Mucosa of descending colon (tissue), 3 donors: ENCODE measurements at regions not wholly inside any gene's neighbourhood (a gene's known extent, or its start where the extent isn't known, plus 50 kb on each side); places are given as distances from the start of the nearest gene placed in this dataset.

Experiments
- ATAC-seq: fragments of 200-7000 bp; cut with Tn5 transposase; one replicate; pipeline ENCODE4 v1.9.1; 2020; ENCODE audit warnings: mild to moderate bottlenecking, moderate library complexity
- DNase-seq, 3 donors: peaks; one replicate each; pipeline ENCODE4 v3.0.0-alpha.2; 2020
- H3K36me3 ChIP-seq: fragments of 200-600 bp; one replicate; pipeline ENCODE4 v1.8.0; 2021; ENCODE audit warnings: low read depth, mild to moderate bottlenecking
- H3K4me1 ChIP-seq: fragments of 200-600 bp; one replicate; pipeline ENCODE4 v1.8.0; 2021; ENCODE audit warnings: low read depth, mild to moderate bottlenecking
- H3K4me3 ChIP-seq: fragments of 200-600 bp; one replicate; pipeline ENCODE4 v1.8.0; 2021; ENCODE audit warnings: mild to moderate bottlenecking
- H3K9me3 ChIP-seq: fragments of 200-600 bp; one replicate; pipeline ENCODE4 v1.8.0; 2021; ENCODE audit warnings: mild to moderate bottlenecking
- intact Hi-C, 2 donors: fragments of 100-400 bp; cut with DNase I in 1 of 2; cut with micrococcal nuclease in 1 of 2; formaldehyde crosslinking; loops; one replicate each; pipeline versions ENCODE4 v1.11.0 to v1.11.1; 2022; cut with DNase I, micrococcal nuclease
- TF ChIP-seq, protein P1 (sequence below): fragments of 200-600 bp; IDR thresholded peaks from one replicate; pipeline ENCODE4 v1.8.0; 2022; ENCODE audit warnings: antibody characterized with exemption, mild to moderate bottlenecking
- donor health status: DM: no; HTN: no; CAD: no; lungs with moderate emphysema.
- donor health status: DM: no; HTN: no; CAD: no.
- donor health status: DM: no; HTN: yes; CAD: no.

DNA sequence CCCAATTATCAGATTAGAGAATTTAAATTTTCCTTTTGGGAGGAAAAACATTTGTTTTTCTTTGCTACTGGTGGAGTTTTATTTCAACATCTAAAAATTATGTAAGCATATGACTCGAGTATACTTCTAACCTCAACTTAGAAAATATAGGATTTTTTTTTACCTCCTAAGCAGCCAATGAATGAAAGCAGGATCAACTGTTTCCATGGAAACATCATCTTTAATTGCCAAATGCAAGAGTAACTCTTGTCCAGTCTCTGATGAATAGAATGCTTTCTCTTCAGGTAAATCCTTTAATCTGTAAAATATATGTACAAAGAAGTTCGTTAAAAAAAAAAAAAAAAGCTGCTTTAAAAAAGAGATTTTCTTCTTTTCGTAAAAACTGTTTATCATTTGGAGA, 93.6 kb downstream of the CNTN3 start:
- intact Hi-C loops = no loop called here

DNA sequence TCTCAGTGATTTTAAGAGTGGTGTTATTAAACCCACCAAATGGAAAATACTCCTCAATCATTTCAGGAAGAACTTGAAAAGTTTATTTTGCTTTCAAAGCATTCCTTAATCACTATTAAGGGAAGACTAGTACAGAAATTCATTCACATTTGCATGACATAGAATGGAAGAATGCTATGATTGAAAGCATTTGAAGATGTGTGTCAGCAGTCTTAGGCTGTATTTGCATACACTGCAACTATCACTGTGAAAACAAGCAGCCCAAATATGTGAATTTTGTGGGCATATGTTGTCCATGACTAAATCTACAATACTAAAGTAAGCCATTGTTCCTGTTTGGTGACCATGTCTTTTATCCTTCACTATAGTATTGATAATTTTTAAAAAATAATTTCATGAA, 95.8 kb downstream of the CNTN3 start:
- H3K9me3 ChIP-seq = no peaks in the 10 kb centered on the region
- TF ChIP-seq, protein P1, sequence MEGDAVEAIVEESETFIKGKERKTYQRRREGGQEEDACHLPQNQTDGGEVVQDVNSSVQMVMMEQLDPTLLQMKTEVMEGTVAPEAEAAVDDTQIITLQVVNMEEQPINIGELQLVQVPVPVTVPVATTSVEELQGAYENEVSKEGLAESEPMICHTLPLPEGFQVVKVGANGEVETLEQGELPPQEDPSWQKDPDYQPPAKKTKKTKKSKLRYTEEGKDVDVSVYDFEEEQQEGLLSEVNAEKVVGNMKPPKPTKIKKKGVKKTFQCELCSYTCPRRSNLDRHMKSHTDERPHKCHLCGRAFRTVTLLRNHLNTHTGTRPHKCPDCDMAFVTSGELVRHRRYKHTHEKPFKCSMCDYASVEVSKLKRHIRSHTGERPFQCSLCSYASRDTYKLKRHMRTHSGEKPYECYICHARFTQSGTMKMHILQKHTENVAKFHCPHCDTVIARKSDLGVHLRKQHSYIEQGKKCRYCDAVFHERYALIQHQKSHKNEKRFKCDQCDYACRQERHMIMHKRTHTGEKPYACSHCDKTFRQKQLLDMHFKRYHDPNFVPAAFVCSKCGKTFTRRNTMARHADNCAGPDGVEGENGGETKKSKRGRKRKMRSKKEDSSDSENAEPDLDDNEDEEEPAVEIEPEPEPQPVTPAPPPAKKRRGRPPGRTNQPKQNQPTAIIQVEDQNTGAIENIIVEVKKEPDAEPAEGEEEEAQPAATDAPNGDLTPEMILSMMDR = no peak
- DNase-seq = no peak
- no peak for ATAC-seq
- H3K36me3 ChIP-seq = no peaks in the 10 kb centered on the region
- H3K4me3 ChIP-seq = no peak overlapping the region
- intact Hi-C loops = no loop called here
- no peaks in the 10 kb centered on the region for H3K4me1 ChIP-seq

More for the DNA sequence above, 93.6 kb downstream of the CNTN3 start:
- ATAC-seq (no peak), DNase-seq (no peak)
- H3K36me3 ChIP-seq = no peaks in the 10 kb centered on the region
- TF ChIP-seq, protein P1 = no peak
- H3K4me1 ChIP-seq = no peaks in the 10 kb centered on the region
- no peaks in the 10 kb centered on the region for H3K9me3 ChIP-seq
- H3K4me3 ChIP-seq = no peak overlapping the region

DNA sequence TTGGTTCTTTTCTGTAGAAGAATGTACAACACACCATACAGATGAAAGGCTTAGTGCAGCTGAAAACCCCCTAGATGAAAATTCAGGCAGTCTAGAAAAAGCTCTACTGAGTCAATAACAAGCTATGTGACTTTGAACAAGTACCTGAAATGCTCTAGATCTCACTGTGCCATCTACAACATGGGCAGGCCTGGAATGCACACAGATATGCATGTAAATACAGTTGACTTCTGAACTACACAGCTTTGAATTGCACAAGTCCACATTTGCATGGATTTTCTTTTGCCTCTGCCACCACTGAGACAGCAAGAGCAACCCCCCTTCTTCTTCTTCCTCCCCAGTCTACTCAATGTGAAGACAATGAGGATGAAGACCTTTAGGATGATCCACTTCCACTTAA, 98.4 kb downstream of the CNTN3 start:
- TF ChIP-seq, protein P1 = no peak
- Histone ChIP-seq H3K9me3 (no peaks in the 10 kb centered on the region), H3K4me1 (no peaks in the 10 kb centered on the region), H3K4me3 (no peak overlapping the region), H3K36me3 (no peaks in the 10 kb centered on the region)
- intact Hi-C loops = no loop called here
- DNase-seq (no peak), ATAC-seq (no peak)

DNA sequence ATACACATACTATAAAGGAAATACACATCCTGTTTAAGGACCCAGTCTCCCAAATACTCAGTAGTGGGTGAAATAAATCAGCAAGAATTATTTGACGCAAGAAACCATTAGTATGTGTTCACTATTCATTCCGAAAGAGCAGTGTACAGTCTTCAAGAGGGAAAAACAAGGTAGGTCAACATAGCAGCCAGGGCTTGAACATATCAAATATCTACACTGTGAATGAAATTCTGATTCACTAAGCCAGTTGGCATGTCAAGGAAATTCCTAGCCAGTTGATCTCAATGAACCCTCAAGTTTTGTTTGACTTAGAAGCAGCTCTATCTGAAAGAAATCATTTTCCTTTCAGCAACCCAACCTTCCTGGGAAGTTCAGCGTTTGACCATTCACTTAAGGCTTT, 99.0 kb downstream of the CNTN3 start:
- Histone ChIP-seq H3K9me3 (no peaks in the 10 kb centered on the region), H3K4me3 (no peak overlapping the region), H3K4me1 (no peaks in the 10 kb centered on the region), H3K36me3 (no peaks in the 10 kb centered on the region)
- intact Hi-C loops = no loop called here
- no peak for ATAC-seq
- no peak for DNase-seq
- TF ChIP-seq, protein P1 = no peak

DNA sequence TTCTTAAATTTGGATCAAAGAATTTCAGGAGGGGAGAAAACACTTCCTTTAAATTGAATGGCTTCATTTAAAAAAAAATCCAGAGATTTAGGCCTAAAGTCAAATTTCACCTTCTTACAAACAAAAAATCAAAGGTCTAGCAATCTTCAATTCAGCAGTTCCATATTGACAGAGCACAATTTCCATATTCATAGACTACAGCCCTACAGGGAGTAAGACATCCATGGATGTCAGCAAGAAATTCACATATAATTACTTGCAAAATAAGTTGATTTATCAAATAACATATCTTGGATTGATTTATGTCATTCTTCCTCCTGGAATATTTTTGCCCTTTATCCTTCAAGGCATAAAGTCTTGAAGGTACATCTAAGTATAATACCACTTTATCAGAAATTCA, 103.4 kb downstream of the CNTN3 start:
- DNase-seq (no peak), ATAC-seq (no peak)
- Histone ChIP-seq H3K36me3 (no peaks in the 10 kb centered on the region), H3K9me3 (no peaks in the 10 kb centered on the region), H3K4me3 (no peak overlapping the region), H3K4me1 (no peaks in the 10 kb centered on the region)
- TF ChIP-seq, protein P1 = no peak
- intact Hi-C loops = no loop called here

DNA sequence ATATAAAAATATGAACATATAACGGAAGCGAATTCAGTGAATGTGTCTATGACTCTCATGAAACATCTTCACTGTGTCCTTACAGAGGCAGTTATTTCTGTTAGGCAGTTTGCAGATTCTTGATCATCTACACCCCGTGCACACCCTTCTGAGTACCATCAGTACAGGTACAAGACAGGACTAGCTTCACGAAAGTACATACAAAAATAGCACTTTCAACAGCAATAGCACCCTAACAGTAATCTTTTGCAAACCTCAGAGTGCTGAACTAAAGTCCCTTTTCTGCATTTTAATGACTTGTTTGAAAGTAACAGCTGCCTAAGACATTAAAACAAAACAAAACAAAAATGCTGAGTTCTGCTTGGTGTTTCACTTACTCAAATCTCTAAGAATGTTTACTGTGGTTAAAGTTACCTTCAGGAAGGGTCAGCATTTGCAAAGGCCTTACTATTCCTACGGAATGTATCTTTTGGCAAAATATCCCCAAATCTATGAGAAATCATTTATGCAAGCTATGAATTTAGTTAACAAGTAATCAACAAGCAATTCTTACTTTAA, 104.1 kb downstream of the CNTN3 start:
- Histone ChIP-seq H3K36me3 (no peaks in the 10 kb centered on the region), H3K9me3 (no peaks in the 10 kb centered on the region), H3K4me1 (no peaks in the 10 kb centered on the region), H3K4me3 (no peak overlapping the region)
- ATAC-seq = no peak
- intact Hi-C loops = no loop called here
- TF ChIP-seq, protein P1 = no peak
- DNase-seq = no peak
